Bronchial epithelial cell (primary cell): ENCODE measurements at regions not wholly inside any gene's neighbourhood (a gene's known extent, or its start where the extent isn't known, plus 50 kb on each side); places are given as distances from the start of the nearest gene placed in this dataset.

Experiments
- DNase-seq: peaks from one replicate; pipeline ENCODE4 v3.0.0-alpha.2; 2010; ENCODE audit warnings: low read depth
- FAIRE-seq: peaks from 2 replicates; lab custom pipeline; 2011; peaks lifted over from hg19 to GRCh38; lab: Jason Lieb, UNC
- H3K27me3 ChIP-seq: 2 replicates; pipeline ENCODE4 v1.5.1; 2011; ENCODE audit warnings: low read length; ENCODE audit not compliant: control insufficient read depth, insufficient read depth
- H3K36me3 ChIP-seq: 2 replicates; pipeline ENCODE4 v1.5.1; 2011; ENCODE audit warnings: low read length; ENCODE audit not compliant: control insufficient read depth, insufficient read depth
- H3K4me3 ChIP-seq: 2 replicates; pipeline ENCODE4 v1.5.1; 2011; ENCODE audit warnings: mild to moderate bottlenecking, low read depth, low read length, control low read depth
- TF ChIP-seq, protein P1 (sequence below): IDR thresholded peaks from 2 replicates; pipeline ENCODE4 v1.5.1; 2011; ENCODE audit warnings: mild to moderate bottlenecking, moderate library complexity, low read length, control low read depth, inconsistent platforms; ENCODE audit not compliant: insufficient read depth, severe bottlenecking

DNA sequence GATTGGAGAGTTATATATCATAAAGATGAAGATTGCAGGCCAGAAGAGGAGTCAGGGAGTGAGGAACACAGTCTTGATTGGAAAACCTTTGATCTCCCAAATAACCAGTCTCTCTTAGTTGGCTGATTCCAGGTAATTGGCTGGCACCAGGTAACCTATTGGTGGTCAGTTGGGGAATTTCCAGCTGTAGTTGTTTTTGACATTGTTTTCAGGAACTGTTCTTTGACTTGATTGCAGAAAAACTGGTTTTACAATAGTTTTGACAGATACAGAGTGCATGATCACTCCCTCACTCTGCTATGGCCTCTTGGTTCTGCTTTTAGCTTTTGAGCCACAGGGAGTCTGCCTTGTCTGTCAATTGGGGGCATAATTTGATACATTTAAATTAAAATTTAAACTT, 71.6 kb downstream of the ZNF641 start:
- TF ChIP-seq, protein P1, sequence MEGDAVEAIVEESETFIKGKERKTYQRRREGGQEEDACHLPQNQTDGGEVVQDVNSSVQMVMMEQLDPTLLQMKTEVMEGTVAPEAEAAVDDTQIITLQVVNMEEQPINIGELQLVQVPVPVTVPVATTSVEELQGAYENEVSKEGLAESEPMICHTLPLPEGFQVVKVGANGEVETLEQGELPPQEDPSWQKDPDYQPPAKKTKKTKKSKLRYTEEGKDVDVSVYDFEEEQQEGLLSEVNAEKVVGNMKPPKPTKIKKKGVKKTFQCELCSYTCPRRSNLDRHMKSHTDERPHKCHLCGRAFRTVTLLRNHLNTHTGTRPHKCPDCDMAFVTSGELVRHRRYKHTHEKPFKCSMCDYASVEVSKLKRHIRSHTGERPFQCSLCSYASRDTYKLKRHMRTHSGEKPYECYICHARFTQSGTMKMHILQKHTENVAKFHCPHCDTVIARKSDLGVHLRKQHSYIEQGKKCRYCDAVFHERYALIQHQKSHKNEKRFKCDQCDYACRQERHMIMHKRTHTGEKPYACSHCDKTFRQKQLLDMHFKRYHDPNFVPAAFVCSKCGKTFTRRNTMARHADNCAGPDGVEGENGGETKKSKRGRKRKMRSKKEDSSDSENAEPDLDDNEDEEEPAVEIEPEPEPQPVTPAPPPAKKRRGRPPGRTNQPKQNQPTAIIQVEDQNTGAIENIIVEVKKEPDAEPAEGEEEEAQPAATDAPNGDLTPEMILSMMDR, result no peak
- Histone ChIP-seq H3K4me3 (no peak overlapping the region), H3K27me3 (no peaks in the 10 kb centered on the region), H3K36me3 (no peaks in the 10 kb centered on the region)
- FAIRE-seq (no peak), DNase-seq (no peak)

DNA sequence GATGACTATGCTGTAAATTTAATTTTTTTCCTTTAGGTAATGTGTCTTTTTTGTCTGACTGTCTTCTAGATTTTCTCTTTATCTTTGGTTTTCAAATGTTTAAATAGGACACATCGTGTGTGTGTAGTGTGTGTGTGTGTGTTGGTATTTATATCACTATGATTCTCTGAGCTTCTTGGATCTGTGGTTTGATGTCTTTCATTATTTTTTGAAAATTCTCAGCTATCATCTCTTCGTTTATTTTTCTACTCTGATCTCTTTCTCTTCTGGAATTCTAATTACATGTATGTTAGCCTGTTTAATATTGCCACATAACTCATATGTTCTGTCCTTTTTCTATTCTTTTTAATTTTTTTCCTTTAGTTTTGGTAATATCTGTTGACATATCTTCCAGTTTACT, 73.5 kb upstream of the OR10AD1 start:
- TF ChIP-seq, protein P1, result no peak
- FAIRE-seq (no peak), DNase-seq (no peak)
- H3K36me3 ChIP-seq, result no peaks in the 10 kb centered on the region
- no peak overlapping the region for H3K4me3 ChIP-seq
- no peaks in the 10 kb centered on the region for H3K27me3 ChIP-seq

DNA sequence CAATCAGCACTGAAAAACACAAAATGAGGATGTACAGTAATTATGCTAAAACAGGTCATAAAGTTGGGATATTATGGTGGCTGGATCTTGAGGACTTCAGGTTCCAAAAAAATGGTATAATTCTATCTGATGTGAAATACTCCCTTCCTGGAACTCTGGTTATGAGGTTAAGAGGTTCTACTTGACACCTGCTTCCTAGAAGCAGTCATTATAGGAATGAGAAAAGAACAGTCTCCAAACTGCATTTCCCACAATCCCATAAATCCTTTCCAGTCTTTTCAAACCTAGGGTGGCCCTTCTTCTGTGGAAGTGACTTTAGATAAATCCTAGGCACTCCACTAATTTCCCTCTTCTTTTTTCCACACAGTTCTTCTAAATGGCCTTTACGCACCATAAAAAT, 63.7 kb upstream of the OR10AD1 start:
- TF ChIP-seq, protein P1, result no peak
- H3K36me3 ChIP-seq, result no peaks in the 10 kb centered on the region
- H3K4me3 ChIP-seq, result no peak overlapping the region
- H3K27me3 ChIP-seq, result peaks cover 2% of the 10 kb centered on the region
- DNase-seq, result no peak
- no peak for FAIRE-seq

DNA sequence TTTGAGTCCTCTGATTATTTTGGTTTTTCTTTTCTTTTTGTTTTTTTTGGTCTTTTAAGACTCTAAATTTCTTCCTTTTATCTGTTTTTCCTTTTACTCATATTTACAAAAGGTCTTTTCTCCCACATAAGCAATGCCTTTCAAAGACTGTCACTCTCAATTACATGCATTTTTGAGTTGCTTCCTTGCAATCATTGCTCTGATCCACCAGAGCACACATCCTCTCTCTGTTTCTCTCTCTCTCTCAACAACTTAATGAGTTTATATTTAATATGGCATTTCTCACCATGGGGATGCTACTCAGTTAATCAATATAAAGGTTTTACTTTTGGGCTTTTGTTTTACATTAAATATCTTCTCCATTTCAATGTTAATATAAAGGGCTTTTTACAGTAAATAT, 62.7 kb upstream of the OR10AD1 start:
- TF ChIP-seq, protein P1, result no peak
- Histone ChIP-seq H3K27me3 (peaks cover 2% of the 10 kb centered on the region), H3K4me3 (no peak overlapping the region), H3K36me3 (no peaks in the 10 kb centered on the region)
- FAIRE-seq, result no peak
- DNase-seq, result no peak

DNA sequence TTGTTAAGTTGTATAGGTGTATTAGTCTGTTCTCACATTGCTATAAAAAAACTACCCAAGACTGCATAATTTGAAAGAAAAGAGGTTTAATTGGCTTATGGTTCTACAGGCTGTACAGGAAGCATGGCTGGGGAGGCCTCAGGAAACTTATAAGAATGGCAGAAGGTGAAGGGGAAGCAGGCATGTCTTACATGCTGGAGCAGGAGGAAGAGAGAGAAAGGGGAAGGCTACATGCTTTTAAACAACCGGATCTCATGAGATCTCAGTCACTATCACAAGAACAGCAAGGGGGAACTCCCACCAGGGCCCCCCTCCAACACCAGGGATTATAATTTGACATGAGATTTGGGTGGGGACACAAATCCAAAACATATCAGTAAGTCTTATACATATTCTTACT, 60.5 kb upstream of the OR10AD1 start:
- FAIRE-seq (no peak), DNase-seq (no peak)
- Histone ChIP-seq H3K4me3 (no peak overlapping the region), H3K36me3 (no peaks in the 10 kb centered on the region), H3K27me3 (peaks cover 2% of the 10 kb centered on the region)
- TF ChIP-seq, protein P1, result no peak

DNA sequence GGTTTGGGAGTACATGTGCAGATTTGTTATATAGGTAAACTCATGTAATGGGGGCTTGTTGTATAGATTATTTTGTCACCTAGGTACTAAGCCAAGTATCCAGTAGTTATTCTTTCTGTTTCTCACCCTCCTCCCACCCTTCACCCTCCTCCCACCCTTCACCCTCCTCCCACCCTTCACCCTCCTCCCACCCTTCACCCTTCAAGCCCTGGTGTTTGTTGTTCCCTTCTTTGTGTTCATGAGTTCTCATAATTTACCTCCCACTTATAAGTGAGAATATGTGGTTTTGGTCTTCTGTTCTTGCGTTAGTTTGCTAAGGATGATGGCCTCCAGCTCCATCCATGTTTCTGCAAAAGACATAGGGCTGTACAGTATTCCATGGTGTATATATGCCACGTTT, 58.7 kb upstream of the OR10AD1 start:
- Histone ChIP-seq H3K36me3 (no peaks in the 10 kb centered on the region), H3K27me3 (peaks cover 2% of the 10 kb centered on the region), H3K4me3 (no peak overlapping the region)
- FAIRE-seq (no peak), DNase-seq (no peak)
- TF ChIP-seq, protein P1, result no peak
